Inflammatory macrophage treated with lipopolysaccharide for 4 hours (primary cell): ENCODE measurements at regions not wholly inside any gene's neighbourhood (a gene's known extent, or its start where the extent isn't known, plus 50 kb on each side); places are given as distances from the start of the nearest gene placed in this dataset.
"Not testable (repeated sequence)": the region's sequence is repeated elsewhere in the genome, so short reads cannot be mapped to it uniquely, and the experiment has no call there.

Experiments used
- DNase-seq: peaks from one replicate; pipeline ENCODE4 v3.0.0-alpha.2; 2020

DNA sequence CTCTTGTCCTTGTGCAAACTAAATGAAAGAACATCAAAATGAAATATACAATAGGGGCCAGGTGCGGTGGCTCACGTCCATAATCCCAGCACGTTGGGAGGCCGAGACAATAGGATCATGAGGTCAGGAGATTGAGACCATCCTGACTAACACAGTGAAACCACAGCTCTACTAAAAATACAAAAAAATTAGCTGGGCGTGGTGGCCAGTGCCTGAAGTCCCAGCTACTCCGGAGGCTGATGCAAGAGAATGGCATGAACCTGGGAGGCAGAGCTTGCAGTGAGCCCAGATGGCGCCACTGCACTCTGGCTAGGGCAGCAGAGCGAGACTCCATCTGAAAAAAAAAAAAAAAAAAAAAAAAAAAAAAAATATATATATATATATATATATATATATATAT is 132.7 kb upstream of the HSFY2 start:
- not testable (repeated sequence) for DNase-seq

- DNase-seq = no peak
Observed at GRCh38 chrY:18904296-18904695, 130.8 kb upstream of the HSFY2 start.

DNA sequence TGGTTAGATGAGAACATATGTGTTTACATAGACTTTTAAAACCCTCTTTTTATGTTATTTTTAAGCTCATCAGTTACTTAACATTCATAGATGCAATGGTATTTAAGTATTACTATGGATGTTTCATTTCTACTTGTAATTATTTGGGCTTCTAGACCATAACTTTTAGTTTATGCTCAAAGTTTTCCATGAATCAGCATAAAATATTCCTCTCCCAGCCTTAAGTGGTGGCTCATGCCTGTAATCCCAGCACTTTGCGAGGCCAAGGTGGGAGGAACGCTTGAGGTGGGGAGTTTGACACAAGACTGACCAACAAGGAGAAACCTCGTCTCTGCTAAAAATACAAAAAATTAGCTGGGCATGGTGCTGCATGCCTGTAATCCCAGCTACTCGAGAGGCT is 118.5 kb upstream of the HSFY2 start:
- no peak for DNase-seq

- no peak for DNase-seq
Observed at GRCh38 chrY:18889548-18889947, 116.0 kb upstream of the HSFY2 start.

DNA sequence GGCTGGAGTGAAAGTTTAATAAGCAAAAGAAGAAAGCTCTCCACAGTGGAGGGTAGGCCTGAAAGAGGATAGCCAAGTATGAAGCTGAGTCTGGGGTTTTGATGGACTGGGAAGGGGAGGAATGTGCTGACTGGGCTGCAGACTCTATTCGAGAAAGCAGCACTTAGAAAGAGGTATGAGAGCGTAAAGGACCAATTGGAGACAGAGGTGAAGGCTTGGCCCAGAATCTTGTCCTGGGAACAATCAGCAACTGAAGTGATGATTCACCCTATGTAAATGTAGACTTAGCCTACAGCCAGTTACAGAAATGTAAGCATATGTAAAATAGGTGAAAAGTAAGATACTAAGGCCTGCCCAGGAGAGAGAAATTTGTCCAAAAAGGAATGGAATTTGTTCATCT is 111.2 kb upstream of the HSFY2 start:
- no peak for DNase-seq

DNA sequence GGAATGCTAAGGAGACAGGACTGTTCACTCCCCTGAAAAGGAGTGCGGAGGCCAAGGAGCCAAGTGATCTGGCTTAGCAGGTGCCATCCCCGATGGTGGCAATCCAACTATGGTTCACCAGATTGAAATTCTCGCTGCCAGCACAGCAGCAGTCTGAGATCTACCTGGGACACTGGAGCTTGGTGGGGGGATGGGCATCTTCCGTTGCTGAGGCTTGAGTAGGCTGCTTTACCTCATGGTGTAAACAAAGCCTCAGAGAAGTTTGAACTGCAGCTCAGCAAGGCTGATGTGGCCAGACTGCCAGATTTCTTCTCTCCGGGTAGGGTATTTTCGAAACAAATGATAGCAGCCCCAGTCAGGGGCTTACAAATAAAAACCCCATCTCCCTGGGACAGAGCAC is 95.6 kb upstream of the HSFY2 start:
- DNase-seq = not testable (repeated sequence)

DNA sequence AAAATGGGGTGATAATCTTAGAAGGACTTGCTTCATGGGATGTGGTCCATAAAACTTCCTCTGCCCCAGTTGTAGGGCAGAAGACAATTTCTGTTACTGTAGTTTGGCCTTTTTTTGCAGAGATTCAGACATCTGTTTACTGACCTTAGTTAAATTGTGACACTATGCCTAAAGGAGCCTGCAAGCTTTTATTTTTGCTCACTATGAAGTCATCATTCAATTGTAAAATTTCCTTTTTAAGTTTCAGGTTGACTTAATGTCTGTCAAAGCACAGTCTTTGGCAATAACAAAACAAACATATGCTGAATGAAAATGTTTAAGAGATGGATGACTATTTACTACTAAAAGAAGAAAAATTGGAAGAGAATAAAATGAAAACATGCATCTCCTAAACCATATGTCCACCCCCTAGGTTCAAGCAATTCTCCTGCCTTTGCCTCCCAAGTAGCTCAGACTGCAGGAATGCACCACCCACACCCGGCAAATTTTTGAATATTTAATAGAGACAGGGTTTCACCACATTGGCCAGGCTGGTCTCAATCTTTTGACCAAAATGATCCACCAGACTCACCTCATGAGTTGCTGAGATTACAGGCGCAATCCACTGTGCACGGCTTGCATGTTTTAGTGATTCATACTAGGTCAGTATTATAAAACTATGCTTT is 93.5 kb upstream of the HSFY2 start:
- not testable (repeated sequence) for DNase-seq

DNA sequence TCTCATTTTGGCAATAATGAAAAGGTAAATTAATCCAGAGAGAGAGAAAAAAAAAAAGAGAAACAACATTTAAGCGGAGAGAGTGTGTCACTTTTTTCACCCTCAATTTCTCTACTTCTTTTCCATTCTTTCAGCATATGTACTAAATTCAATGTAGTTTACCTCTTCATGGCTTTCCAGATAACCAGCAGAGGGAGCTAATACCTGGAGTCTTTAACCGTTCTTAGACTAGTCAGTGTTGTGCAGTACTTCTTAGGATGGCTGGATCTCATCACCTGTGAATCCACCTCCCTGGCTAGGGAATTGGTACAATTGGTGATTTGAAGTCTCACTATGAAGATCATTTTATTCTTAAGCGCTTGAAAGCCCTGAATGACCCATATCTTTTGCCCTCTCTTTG is 87.3 kb upstream of the HSFY2 start:
- DNase-seq = not testable (repeated sequence)

DNA sequence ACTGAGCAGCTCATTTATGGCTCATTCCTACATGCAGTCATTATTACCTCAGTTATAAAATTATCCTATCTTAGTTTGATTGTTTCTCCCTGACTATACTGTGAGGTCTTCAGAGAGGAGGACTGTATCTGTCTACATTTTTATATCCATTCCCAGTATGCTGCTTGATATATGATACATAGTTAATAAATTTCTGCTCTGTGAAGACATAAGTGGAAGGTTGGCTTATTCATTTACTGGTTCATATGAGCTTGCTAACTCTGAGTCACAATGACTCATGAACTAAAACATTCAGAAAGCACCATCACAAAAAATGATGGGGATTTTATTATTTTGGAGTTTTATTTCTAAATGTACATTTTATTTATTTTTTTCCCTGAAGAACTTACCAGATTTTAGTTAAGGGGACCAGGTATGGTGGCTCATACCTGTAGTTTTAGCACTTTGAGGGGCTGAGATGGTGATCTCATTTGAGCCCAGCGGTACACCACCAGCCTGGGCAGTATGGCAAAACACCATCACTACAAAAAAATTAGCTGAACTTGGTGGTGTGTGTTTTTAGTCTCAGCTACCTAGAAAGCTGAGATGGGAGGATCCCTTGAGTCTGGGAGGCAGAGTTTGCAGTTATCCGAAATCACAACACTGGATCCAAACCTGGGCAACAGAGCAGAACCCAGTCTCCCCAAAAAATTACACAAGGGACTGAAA is 85.1 kb upstream of the HSFY2 start:
- not testable (repeated sequence) for DNase-seq

DNA sequence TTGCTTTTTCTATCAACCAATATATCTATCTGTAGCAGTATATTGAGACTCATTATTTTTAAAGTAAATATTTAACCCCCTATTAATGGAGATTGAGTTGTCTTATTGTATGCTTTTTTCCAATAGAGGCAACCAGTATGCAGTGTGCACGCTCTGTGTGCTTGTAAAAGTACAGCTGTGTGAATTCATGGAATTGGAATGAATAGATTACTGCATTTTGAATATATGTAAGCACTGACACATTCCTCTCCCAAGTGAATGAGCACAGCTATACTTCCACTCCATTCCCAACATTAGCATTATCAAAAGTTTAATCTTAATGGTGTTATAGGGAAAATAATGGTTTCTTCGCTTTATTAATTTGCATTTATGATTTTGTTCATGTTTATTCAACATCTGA is 81.6 kb upstream of the HSFY2 start:
- DNase-seq = not testable (repeated sequence)

DNA sequence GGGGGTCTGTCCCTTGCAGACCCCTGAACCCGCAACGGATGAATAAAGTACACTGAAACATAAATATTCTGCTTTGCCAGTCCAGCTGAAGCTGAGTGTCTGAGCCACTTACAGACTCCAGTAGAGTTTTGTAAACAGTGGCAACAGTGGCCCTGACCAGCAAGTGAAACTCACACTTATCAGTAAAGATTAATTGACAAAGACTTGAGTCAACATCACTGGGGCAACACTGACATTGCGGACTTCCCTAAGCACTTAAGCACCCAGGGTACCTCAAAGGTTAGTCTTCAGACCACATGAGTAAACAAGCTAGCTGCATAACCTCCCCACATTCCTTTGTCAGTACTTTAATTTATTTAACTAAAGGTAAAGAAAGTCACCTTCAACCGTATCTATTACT is 79.8 kb upstream of the HSFY2 start:
- not testable (repeated sequence) for DNase-seq

DNA sequence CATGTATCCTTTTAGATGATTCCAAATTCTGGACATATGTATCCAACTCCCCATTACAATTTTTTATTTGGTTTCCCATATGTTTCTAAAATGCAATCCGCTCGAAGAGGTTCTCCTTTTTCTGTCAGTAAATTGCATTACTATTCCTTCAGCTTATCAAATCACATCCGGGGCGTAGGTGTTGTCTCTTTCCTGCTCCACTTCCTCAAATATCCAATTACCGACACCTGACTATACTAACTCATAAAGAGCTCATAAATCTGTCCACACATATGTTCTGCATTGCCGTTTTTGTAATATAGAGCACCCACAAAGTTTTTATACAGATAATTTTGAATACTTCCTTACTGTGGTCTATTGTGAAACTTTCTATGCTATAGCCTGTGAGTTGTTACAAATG is 63.1 kb upstream of the HSFY2 start:
- DNase-seq = not testable (repeated sequence)
